A549 (cell line): ENCODE measurements at regions not wholly inside any gene's neighbourhood (a gene's known extent, or its start where the extent isn't known, plus 50 kb on each side); places are given as distances from the start of the nearest gene placed in this dataset.

ENCODE experiments used
- ATAC-seq, 2 experiments: fragments of 200-7000 bp in 1 of 2; fragments of >200 bp in 1 of 2; cut with Nextera tagmentation in 1 of 2; cut with Tn5 transposase in 1 of 2; 3 replicates each; pipeline versions ENCODE4 v1.8.0 to v1.9.1; 2018 to 2020; ENCODE audit warnings: mild to moderate bottlenecking in 1 of 2, moderate library complexity in 1 of 2
- CTCF ChIA-PET: fragments of 300-600 bp; sonication (Branson Sonifier 250); formaldehyde crosslinking; extraction: SDS; loops from one replicate; lab custom pipeline; 2021; ENCODE audit warnings: antibody characterized with exemption, inconsistent platforms; lab: Yijun Ruan, JAX
- POLR2A ChIA-PET: fragments of 350-600 bp; formaldehyde crosslinking; extraction: SDS; loops from one replicate; lab custom pipeline; 2021; ENCODE audit warnings: antibody characterized with exemption, inconsistent platforms; lab: Yijun Ruan, JAX
- DNase-seq, 2 experiments: peaks; one replicate each; pipeline versions ENCODE4 v3.0.0 to v3.0.0-alpha.2; 2011 to 2016; ENCODE audit warnings: low read depth in 1 of 2, low spot score in 1 of 2
- FAIRE-seq: peaks from 2 replicates; lab custom pipeline; 2011; peaks lifted over from hg19 to GRCh38; lab: Jason Lieb, UNC
- H3K27ac ChIP-seq, 2 experiments: fragments of >200 bp; sonication (Bioruptor Twin); formaldehyde crosslinking; 3 replicates each; pipeline ENCODE4 v1.5.1; 2016 to 2017
- H3K4me1 ChIP-seq: fragments of >200 bp; sonication (Bioruptor Twin); formaldehyde crosslinking; 3 replicates; pipeline ENCODE4 v1.6.1; 2016
- H3K4me2 ChIP-seq: fragments of >200 bp; sonication (Bioruptor Twin); formaldehyde crosslinking; 3 replicates; pipeline ENCODE4 v1.6.1; 2016
- H3K4me3 ChIP-seq: fragments of >200 bp; sonication (Bioruptor Twin); formaldehyde crosslinking; 3 replicates; pipeline ENCODE4 v1.5.1; 2016
- H3K9me3 ChIP-seq: fragments of >200 bp; sonication (Bioruptor Twin); formaldehyde crosslinking; 3 replicates; pipeline ENCODE4 v1.6.1; 2016
- ATOH8 ChIP-seq: fragments of 250-450 bp; sonication (Bioruptor Pico); IDR thresholded peaks from 2 replicates; pipeline ENCODE4 v1.5.0; 2020; ENCODE audit warnings: low read depth, mild to moderate bottlenecking, moderate library complexity
- CBX8 ChIP-seq: fragments of 200-600 bp; sonication (generic); IDR thresholded peaks from 2 replicates; pipeline ENCODE4 v1.6.1; 2016
- CEBPB ChIP-seq, 2 experiments: fragments of >200 bp in 1 of 2; sonication (Bioruptor Twin) in 1 of 2; formaldehyde crosslinking in 1 of 2; IDR thresholded peaks; 2 replicates each; pipeline ENCODE4 v1.6.1; 2012 to 2016
- CHD2 ChIP-seq: fragments of 150-350 bp; IDR thresholded peaks from 2 replicates; pipeline ENCODE4 v1.6.1; 2014; ENCODE audit warnings: low read length; ENCODE audit not compliant: partially characterized antibody
- E2F6 ChIP-seq: IDR thresholded peaks from 2 replicates; pipeline ENCODE4 v1.6.1; 2012; ENCODE audit warnings: low read depth, borderline replicate concordance
- EHF ChIP-seq: fragments of 250-450 bp; sonication (Bioruptor Pico); IDR thresholded peaks from 2 replicates; pipeline ENCODE4 v1.5.0; 2020; ENCODE audit warnings: mild to moderate bottlenecking
- ELK1 ChIP-seq: fragments of 150-350 bp; IDR thresholded peaks from 2 replicates; pipeline ENCODE4 v1.6.1; 2014; ENCODE audit warnings: low read depth, mild to moderate bottlenecking, low read length
- EP300 ChIP-seq, 2 experiments: fragments of >200 bp; sonication (Bioruptor Twin); formaldehyde crosslinking; IDR thresholded peaks; 2 replicates in 1 of 2; 3 replicates in 1 of 2; pipeline ENCODE4 v1.6.1; 2016 to 2017
- ESRRA ChIP-seq: fragments of 150-350 bp; IDR thresholded peaks from 2 replicates; pipeline ENCODE4 v1.6.1; 2014; ENCODE audit warnings: mild to moderate bottlenecking, low read length, borderline replicate concordance
- FOXS1 ChIP-seq: fragments of 250-450 bp; sonication (Bioruptor Pico); IDR thresholded peaks from 2 replicates; pipeline ENCODE4 v1.5.0; 2020; ENCODE audit warnings: mild to moderate bottlenecking, moderate library complexity
- HEYL ChIP-seq: fragments of 250-450 bp; sonication (Bioruptor Pico); IDR thresholded peaks from 2 replicates; pipeline ENCODE4 v1.8.0; 2021; ENCODE audit warnings: mild to moderate bottlenecking, moderate library complexity
- HOXB13 ChIP-seq: fragments of 250-450 bp; sonication (Bioruptor Pico); IDR thresholded peaks from 2 replicates; pipeline ENCODE4 v1.5.0; 2020; ENCODE audit warnings: low read depth, mild to moderate bottlenecking, moderate library complexity
- HOXB5 ChIP-seq: fragments of 250-450 bp; sonication (Bioruptor Pico); IDR thresholded peaks from 2 replicates; pipeline ENCODE4 v1.5.0; 2020; ENCODE audit warnings: mild to moderate bottlenecking, moderate library complexity
- JUN ChIP-seq, 2 experiments: fragments of >200 bp; sonication (Bioruptor Twin); formaldehyde crosslinking; IDR thresholded peaks; 2 replicates in 1 of 2; 3 replicates in 1 of 2; pipeline ENCODE4 v1.6.1; 2016 to 2017
- JUNB ChIP-seq: fragments of >200 bp; sonication (Bioruptor Twin); formaldehyde crosslinking; IDR thresholded peaks from 2 replicates; pipeline ENCODE4 v1.6.1; 2016
- KDM1A ChIP-seq: fragments of 200-600 bp; sonication (generic); IDR thresholded peaks from 2 replicates; pipeline ENCODE4 v1.6.1; 2016; ENCODE audit warnings: low read depth, mild to moderate bottlenecking
- POLR2A ChIP-seq: IDR thresholded peaks from 2 replicates; pipeline ENCODE4 v1.6.1; 2012; ENCODE audit warnings: mild to moderate bottlenecking, low read length
- POLR2AphosphoS2 ChIP-seq: conservative IDR thresholded peaks from 2 replicates; pipeline ENCODE4 v1.6.1; 2012; ENCODE audit warnings: low read length, improper control_type of control experiment, inconsistent platforms
- RARB ChIP-seq: fragments of 250-450 bp; sonication (Bioruptor Pico); IDR thresholded peaks from 2 replicates; pipeline ENCODE4 v1.8.0; 2021; ENCODE audit warnings: mild to moderate bottlenecking, moderate library complexity
- RCOR1 ChIP-seq: fragments of 150-350 bp; IDR thresholded peaks from 2 replicates; pipeline ENCODE4 v1.6.1; 2014; ENCODE audit warnings: antibody characterized with exemption, low read length, low read depth
- REST ChIP-seq: fragments of 200-600 bp; sonication (generic); IDR thresholded peaks from 2 replicates; pipeline ENCODE4 v1.6.1; 2016; ENCODE audit warnings: antibody characterized with exemption, mild to moderate bottlenecking, moderate library complexity
- RNF2 ChIP-seq: fragments of 200-600 bp; sonication (generic); IDR thresholded peaks from 2 replicates; pipeline ENCODE4 v1.6.1; 2016; ENCODE audit warnings: low read depth, mild to moderate bottlenecking, antibody characterized with exemption, moderate library complexity, borderline replicate concordance
- SREBF2 ChIP-seq: fragments of 450-650 bp; IDR thresholded peaks from 2 replicates; pipeline ENCODE4 v1.6.1; 2014; ENCODE audit warnings: mild to moderate bottlenecking, moderate library complexity
- TP53 ChIP-seq: fragments of 250-450 bp; sonication (Bioruptor Pico); IDR thresholded peaks from 2 replicates; pipeline ENCODE4 v1.5.0; 2021; ENCODE audit warnings: mild to moderate bottlenecking, moderate library complexity
- ZFP36 ChIP-seq: fragments of 450-650 bp; IDR thresholded peaks from 2 replicates; pipeline ENCODE4 v1.6.1; 2014; ENCODE audit warnings: borderline replicate concordance; ENCODE audit not compliant: partially characterized antibody
- ZNF302 ChIP-seq: fragments of 250-450 bp; sonication (Bioruptor Pico); IDR thresholded peaks from 2 replicates; pipeline ENCODE4 v1.9.0; 2021; ENCODE audit warnings: inconsistent platforms, mild to moderate bottlenecking, moderate library complexity
- ZSCAN20 ChIP-seq: fragments of 250-450 bp; sonication (Bioruptor Pico); IDR thresholded peaks from 2 replicates; pipeline ENCODE4 v1.8.0; 2022; ENCODE audit warnings: mild to moderate bottlenecking, moderate library complexity
- WGBS: methylation state at CpG from one replicate; pipeline ENCODE4 v1.1.6; 2017; ENCODE audit errors: missing lambda C conversion rate; 5-methylcytosine and 5-hydroxymethylcytosine counted together
- TF ChIP-seq, protein P1 (sequence below): fragments of 250-450 bp; sonication (Bioruptor Pico); IDR thresholded peaks from 2 replicates; pipeline ENCODE4 v1.5.0; 2021; ENCODE audit warnings: mild to moderate bottlenecking, moderate library complexity, borderline replicate concordance
- TF ChIP-seq, protein P2 (sequence below): fragments of 450-650 bp; IDR thresholded peaks from 2 replicates; pipeline ENCODE4 v1.6.1; 2014; ENCODE audit warnings: antibody characterized with exemption
- TF ChIP-seq, protein P3 (sequence below): fragments of >200 bp; sonication (Bioruptor Twin); formaldehyde crosslinking; IDR thresholded peaks from 2 replicates; pipeline ENCODE4 v1.6.1; 2016

GRCh38 chr6:48404927-48405326, 293.9 kb upstream of the PTCHD4 start:
- TF ChIP-seq ZNF302 (no peak), CHD2 (no peak), ATOH8 (no peak), E2F6 (no peak), HOXB13 (CRISPR knock-in tag) (no peak), CEBPB (IDR thresholded peaks at IDR 0.05) (no peak), CBX8 (no peak), ZSCAN20 (CRISPR knock-in tag) (no peak), KDM1A (no peak), HEYL (no peak), RNF2 (no peak), JUNB (no peak), RCOR1 (no peak), ESRRA (no peak), EHF (no peak)
- TF ChIP-seq, protein P1, sequence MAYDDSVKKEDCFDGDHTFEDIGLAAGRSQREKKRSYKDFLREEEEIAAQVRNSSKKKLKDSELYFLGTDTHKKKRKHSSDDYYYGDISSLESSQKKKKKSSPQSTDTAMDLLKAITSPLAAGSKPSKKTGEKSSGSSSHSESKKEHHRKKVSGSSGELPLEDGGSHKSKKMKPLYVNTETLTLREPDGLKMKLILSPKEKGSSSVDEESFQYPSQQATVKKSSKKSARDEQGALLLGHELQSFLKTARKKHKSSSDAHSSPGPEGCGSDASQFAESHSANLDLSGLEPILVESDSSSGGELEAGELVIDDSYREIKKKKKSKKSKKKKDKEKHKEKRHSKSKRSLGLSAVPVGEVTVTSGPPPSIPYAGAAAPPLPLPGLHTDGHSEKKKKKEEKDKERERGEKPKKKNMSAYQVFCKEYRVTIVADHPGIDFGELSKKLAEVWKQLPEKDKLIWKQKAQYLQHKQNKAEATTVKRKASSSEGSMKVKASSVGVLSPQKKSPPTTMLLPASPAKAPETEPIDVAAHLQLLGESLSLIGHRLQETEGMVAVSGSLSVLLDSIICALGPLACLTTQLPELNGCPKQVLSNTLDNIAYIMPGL (CRISPR knock-in tag): no peak
- TF ChIP-seq, protein P2, sequence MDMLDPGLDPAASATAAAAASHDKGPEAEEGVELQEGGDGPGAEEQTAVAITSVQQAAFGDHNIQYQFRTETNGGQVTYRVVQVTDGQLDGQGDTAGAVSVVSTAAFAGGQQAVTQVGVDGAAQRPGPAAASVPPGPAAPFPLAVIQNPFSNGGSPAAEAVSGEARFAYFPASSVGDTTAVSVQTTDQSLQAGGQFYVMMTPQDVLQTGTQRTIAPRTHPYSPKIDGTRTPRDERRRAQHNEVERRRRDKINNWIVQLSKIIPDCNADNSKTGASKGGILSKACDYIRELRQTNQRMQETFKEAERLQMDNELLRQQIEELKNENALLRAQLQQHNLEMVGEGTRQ: no peak
- TF ChIP-seq, protein P3, sequence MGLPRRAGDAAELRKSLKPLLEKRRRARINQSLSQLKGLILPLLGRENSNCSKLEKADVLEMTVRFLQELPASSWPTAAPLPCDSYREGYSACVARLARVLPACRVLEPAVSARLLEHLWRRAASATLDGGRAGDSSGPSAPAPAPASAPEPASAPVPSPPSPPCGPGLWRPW: no peak
- TF ChIP-seq, all 56 proteins: peak for 0
- Histone ChIP-seq H3K9me3 (no peaks in the 10 kb centered on the region), H3K27ac (no peak overlapping the region), H3K4me2 (no peak overlapping the region), H3K4me1 (no peaks in the 10 kb centered on the region), H3K4me3 (no peak overlapping the region)
- DNase-seq (no peak), FAIRE-seq (no peak), ATAC-seq (no peak)
- 3% methylated on average over 1 of the region's 1 CpG for WGBS
- CTCF ChIA-PET: no interaction called here
- POLR2A ChIA-PET: no interaction called here

DNA sequence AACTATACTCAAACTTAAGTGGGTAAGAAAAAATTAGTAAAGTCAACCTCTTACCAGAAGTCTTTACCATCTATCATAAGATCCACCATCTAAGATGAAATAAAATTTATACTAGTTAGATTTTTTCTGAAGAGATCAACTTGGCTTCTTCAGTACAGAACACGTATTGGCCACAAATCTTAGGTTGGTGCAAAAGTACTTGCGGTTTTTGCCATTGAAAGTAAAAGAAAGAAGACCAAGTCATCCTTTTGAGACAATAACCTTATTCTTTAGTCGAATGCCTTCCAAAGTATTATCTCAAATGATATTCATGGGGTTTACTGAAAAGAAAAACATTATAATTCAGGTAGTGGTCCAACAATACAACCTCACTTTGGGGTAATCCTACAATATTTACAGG, 292.6 kb upstream of the PTCHD4 start:
- POLR2A ChIA-PET: no interaction called here
- Histone ChIP-seq H3K4me1 (no peaks in the 10 kb centered on the region), H3K9me3 (no peaks in the 10 kb centered on the region), H3K4me3 (no peak overlapping the region), H3K27ac (no peak overlapping the region), H3K4me2 (no peak overlapping the region)
- CTCF ChIA-PET: interaction anchor here (0.8 kb wide), 1 partner anchor 14 kb away, joined by 3 read pairs; no protein-coding TSS in a partner anchor
- DNase-seq: no peak
- no peak for FAIRE-seq
- ATAC-seq: no peak
- WGBS: 43% methylated on average over 3 of the region's 3 CpGs
- TF ChIP-seq EP300 (IDR thresholded peaks at IDR 0.05): no peak
- TF ChIP-seq ELK1: no peak
- TF ChIP-seq ESRRA: no peak
- TF ChIP-seq JUN (IDR thresholded peaks at IDR 0.05): no peak
- TF ChIP-seq FOXS1: no peak
- TF ChIP-seq SREBF2: no peak
- TF ChIP-seq TP53: no peak
- TF ChIP-seq HOXB5 (CRISPR knock-in tag): no peak
- no peak for TF ChIP-seq ZFP36
- TF ChIP-seq, protein P2: no peak
- no peak for TF ChIP-seq REST
- no peak for TF ChIP-seq POLR2AphosphoS2
- no peak for TF ChIP-seq RARB (CRISPR knock-in tag)
- TF ChIP-seq POLR2A: no peak
